ENCODE measurements at regions not wholly inside any gene's neighbourhood (a gene's known extent, or its start where the extent isn't known, plus 50 kb on each side); places are given as distances from the start of the nearest gene placed in this dataset.

GRCh38 chr16:8370374-8371270 is 219.7 kb downstream of the TMEM114 start:
- H3K4me3 ChIP-seq, result no peak overlapping the region
- H3K27me3 ChIP-seq, result no peaks in the 10 kb centered on the region
- intact Hi-C loops (cut with DNase I), result no loop called here
- TF ChIP-seq EP300 (IDR thresholded peaks at IDR 0.05), result no peak
- no peak for TF ChIP-seq CTCF (IDR thresholded peaks at IDR 0.05)
- TF ChIP-seq POLR2A (IDR thresholded peaks at IDR 0.05), result no peak
- no peaks in the 10 kb centered on the region for H3K9me3 ChIP-seq
- no peaks in the 10 kb centered on the region for H3K36me3 ChIP-seq
- H3K4me1 ChIP-seq (ENCODE audit: insufficient read depth), result no peaks in the 10 kb centered on the region
- H3K27ac ChIP-seq, result no peak overlapping the region
- DNase-seq, result no peak
- WGBS, 3 donors, result 68 to 76% (median 72%) methylated on average over 4 of the region's 4 CpGs

GRCh38 chr16:8358937-8359336 is 231.4 kb downstream of the TMEM114 start:
- no peaks in the 10 kb centered on the region for H3K36me3 ChIP-seq
- intact Hi-C loops (cut with DNase I), result no loop called here
- no peak for DNase-seq
- H3K4me1 ChIP-seq (ENCODE audit: insufficient read depth), result no peaks in the 10 kb centered on the region
- TF ChIP-seq CTCF (IDR thresholded peaks at IDR 0.05) (no peak), EP300 (IDR thresholded peaks at IDR 0.05) (no peak), POLR2A (IDR thresholded peaks at IDR 0.05) (no peak)
- no peak overlapping the region for H3K27ac ChIP-seq
- WGBS, 3 donors, result 51 to 53% (median 52%) methylated on average over 8 of the region's 8 CpGs
- no peaks in the 10 kb centered on the region for H3K27me3 ChIP-seq
- no peaks in the 10 kb centered on the region for H3K9me3 ChIP-seq
- H3K4me3 ChIP-seq, result no peak overlapping the region

- H3K27me3 ChIP-seq, result no peaks in the 10 kb centered on the region
Measured at GRCh38 chr16:8355675-8356074, 234.6 kb downstream of the TMEM114 start.

GRCh38 chr16:8346294-8346693 is 244.0 kb downstream of the TMEM114 start:
- Histone ChIP-seq H3K27ac (no peak overlapping the region), H3K4me1 (ENCODE audit: insufficient read depth) (no peaks in the 10 kb centered on the region), H3K27me3 (no peaks in the 10 kb centered on the region), H3K9me3 (no peaks in the 10 kb centered on the region), H3K36me3 (no peaks in the 10 kb centered on the region), H3K4me3 (no peak overlapping the region)
- WGBS, 3 donors, result 13 to 14% (median 14%) methylated on average over 3 of the region's 3 CpGs
- DNase-seq, result no peak
- TF ChIP-seq CTCF (IDR thresholded peaks at IDR 0.05), result no peak
- no peak for TF ChIP-seq POLR2A (IDR thresholded peaks at IDR 0.05)
- no peak for TF ChIP-seq EP300 (IDR thresholded peaks at IDR 0.05)
- intact Hi-C loops (cut with DNase I), result no loop called here

More at GRCh38 chr16:8355675-8356074, 234.6 kb downstream of the TMEM114 start:
- Histone ChIP-seq H3K4me3 (no peak overlapping the region), H3K36me3 (no peaks in the 10 kb centered on the region), H3K9me3 (no peaks in the 10 kb centered on the region), H3K4me1 (ENCODE audit: insufficient read depth) (no peaks in the 10 kb centered on the region), H3K27ac (no peak overlapping the region)
- no peak for DNase-seq
- no peak for TF ChIP-seq POLR2A (IDR thresholded peaks at IDR 0.05)
- TF ChIP-seq CTCF (IDR thresholded peaks at IDR 0.05), result no peak
- no peak for TF ChIP-seq EP300 (IDR thresholded peaks at IDR 0.05)
- intact Hi-C loops (cut with DNase I), result no loop called here
- 19 to 29% (median 27%) methylated on average over 5 of the region's 5 CpGs for WGBS, 3 donors

Data from ovary (tissue), 7 donors.